Epithelial cell of esophagus (primary cell): ENCODE measurements at regions not wholly inside any gene's neighbourhood (a gene's known extent, or its start where the extent isn't known, plus 50 kb on each side); places are given as distances from the start of the nearest gene placed in this dataset.

Experiments used
- DNase-seq: peaks from one replicate; pipeline ENCODE4 v3.0.0; 2010; ENCODE audit warnings: low read depth
- H3K4me3 ChIP-seq: 2 replicates; pipeline ENCODE4 v1.5.1; 2011; ENCODE audit warnings: mild to moderate bottlenecking, low read length, control low read depth
- CTCF ChIP-seq: IDR thresholded peaks from 2 replicates; pipeline ENCODE4 v1.5.1; 2011; ENCODE audit warnings: low read depth, mild to moderate bottlenecking, low read length, control low read depth, inconsistent platforms; ENCODE audit not compliant: insufficient read depth; ENCODE audit errors: missing control alignments

- no peak for TF ChIP-seq CTCF
These were observed 455.1 kb upstream of the ZNF608 start for GRCh38 chr5:125201446-125202052.

DNA sequence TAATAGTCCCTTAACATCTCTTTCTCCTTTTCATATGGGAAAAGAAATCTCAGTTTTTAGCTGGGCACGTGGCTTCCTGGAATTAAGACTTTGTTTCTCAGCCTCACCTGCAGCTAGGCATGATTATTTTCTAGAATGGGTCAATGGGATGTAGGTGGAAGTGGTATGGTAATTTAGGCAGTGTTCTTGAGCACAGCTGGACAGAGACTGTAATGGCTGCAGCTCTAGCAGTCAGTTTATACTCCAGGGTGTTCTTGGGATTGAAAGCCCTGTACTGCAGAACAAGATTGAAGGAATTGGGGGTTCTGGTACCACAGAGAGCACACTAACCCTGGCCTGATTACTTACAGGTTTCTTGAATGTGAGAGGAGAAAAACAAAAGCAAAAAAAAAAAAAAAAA lies 455.9 kb upstream of the ZNF608 start:
- DNase-seq: no peak
- TF ChIP-seq CTCF: no peak
- no peak overlapping the region for H3K4me3 ChIP-seq

More at GRCh38 chr5:125201446-125202052, 455.1 kb upstream of the ZNF608 start:
- DNase-seq: no peak
- no peak overlapping the region for H3K4me3 ChIP-seq

DNA sequence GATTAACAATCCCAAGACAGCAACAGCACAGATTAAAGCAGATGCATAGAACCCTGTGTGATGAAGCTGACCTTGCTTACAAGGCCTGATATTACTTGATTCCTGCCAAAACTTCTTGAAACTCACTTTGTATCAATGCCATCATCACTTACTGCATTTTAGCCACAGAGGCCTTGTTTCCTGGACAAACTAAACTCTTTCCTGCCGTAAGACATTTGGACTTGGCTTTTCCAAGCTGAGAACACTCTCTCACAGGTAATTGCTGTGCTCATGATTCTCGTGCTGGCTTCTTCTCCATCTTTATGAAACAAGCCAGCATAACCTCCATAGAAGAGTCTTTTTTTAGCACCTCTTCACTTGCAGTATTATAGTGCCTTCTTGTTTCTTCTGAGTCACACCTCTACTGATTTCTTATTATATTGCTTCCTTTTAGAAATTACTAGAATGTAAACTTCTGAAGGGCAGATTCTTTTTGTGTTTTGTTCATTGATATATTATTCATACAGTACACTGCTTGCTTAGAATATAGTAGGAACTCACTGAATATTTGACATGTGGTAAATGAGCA lies 456.5 kb upstream of the ZNF608 start:
- no peak for TF ChIP-seq CTCF
- DNase-seq: no peak

DNA sequence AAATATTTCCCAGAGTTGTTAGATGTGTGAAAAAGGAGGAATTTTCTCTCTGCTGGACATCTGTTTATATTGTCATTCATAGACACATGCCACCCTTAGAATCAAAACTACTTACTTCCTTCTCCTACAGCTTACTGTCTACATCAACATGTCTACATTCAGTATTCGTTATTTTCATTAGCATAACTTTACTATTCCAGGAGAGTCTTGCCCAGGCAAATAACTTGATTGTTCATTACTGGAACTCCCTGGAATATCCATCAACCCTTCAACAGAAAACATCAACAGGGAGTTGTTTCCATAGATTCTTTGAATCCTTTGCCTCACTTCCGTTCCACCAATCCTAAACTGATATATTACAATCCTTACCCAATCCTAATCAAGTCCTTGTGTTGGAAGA lies 457.5 kb upstream of the ZNF608 start:
- H3K4me3 ChIP-seq: no peak overlapping the region
- no peak for DNase-seq
- no peak for TF ChIP-seq CTCF

More for the DNA sequence above, 456.5 kb upstream of the ZNF608 start:
- no peak overlapping the region for H3K4me3 ChIP-seq

GRCh38 chr5:125205601-125206225 lies 459.3 kb upstream of the ZNF608 start:
- DNase-seq: no peak
- H3K4me3 ChIP-seq: no peak overlapping the region
- TF ChIP-seq CTCF: no peak

GRCh38 chr5:125207856-125208255 lies 461.4 kb upstream of the ZNF608 start:
- no peak for TF ChIP-seq CTCF
- DNase-seq: no peak

More at GRCh38 chr5:125207856-125208255, 461.4 kb upstream of the ZNF608 start:
- H3K4me3 ChIP-seq: no peak overlapping the region
